ENCODE measurements at regions not wholly inside any gene's neighbourhood (a gene's known extent, or its start where the extent isn't known, plus 50 kb on each side); places are given as distances from the start of the nearest gene placed in this dataset.
"Not testable (repeated sequence)": the region's sequence is repeated elsewhere in the genome, so short reads cannot be mapped to it uniquely, and the experiment has no call there.

- DNase-seq (ENCODE audit: low spot score) = not testable (repeated sequence)
These were observed 85.7 kb downstream of the POTEM start for GRCh38 chr14:19052977-19053376.

DNA sequence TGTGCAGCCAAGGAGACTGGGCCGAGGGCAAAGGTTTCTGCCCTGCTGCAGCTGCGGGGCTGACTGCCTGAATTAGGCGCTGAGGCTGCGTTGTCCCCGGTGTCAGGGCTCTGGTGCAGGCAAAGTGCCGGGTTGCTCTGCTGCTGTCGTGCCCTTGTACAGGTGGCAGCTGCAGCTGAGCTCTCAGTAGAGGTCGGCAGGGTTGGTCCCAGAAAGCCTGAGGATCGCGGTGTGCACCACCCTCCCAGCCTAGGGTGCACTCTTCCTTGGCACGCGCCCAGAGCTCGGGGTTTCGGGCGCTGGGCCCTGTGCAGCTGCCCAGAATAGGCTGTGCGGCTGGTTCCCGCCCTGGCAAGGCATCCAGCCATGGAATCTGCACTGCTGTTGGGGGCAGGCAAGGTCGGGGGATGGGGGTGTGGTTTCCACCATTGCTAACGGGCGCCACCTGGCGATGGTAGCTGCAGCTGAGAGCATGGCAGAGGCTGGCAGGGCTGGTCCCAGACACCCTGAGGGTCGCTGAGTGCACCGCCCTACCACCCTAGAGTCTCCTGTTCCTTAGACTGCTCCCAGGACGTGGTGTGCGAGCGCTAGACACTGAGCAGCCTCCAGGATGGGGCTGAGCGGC is 86.3 kb downstream of the POTEM start:
- DNase-seq (ENCODE audit: low spot score) = not testable (repeated sequence)

GRCh38 chr14:19054108-19054721 is 87.0 kb downstream of the POTEM start:
- DNase-seq (ENCODE audit: low spot score) = not testable (repeated sequence)

GRCh38 chr14:19054934-19055333 is 87.7 kb downstream of the POTEM start:
- not testable (repeated sequence) for DNase-seq (ENCODE audit: low spot score)

DNA sequence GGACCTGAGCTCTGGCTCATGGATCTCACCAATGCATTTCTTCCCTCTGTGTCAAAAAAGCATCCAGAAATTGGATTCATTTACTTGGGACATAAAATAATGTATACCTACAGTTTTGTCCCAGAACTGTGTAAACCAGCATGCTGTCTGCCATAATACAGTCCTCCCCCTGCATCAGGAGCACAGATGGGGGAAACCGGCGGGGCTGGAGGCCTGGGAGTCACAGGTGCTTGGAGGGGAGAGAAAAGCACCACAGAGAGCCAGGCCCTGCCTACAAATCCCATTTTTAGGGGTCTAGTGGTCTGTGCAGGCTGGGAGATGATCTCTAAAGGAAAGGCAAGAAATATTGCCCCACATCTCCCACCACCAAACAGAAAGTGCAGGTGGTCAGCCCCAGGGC is 91.8 kb downstream of the POTEM start:
- DNase-seq (ENCODE audit: low spot score) = not testable (repeated sequence)

GRCh38 chr14:19061689-19062450 is 94.6 kb downstream of the POTEM start:
- DNase-seq (ENCODE audit: low spot score) = not testable (repeated sequence)

GRCh38 chr14:19068957-19069356 is 101.7 kb downstream of the POTEM start:
- DNase-seq (ENCODE audit: low spot score) = not testable (repeated sequence)

DNA sequence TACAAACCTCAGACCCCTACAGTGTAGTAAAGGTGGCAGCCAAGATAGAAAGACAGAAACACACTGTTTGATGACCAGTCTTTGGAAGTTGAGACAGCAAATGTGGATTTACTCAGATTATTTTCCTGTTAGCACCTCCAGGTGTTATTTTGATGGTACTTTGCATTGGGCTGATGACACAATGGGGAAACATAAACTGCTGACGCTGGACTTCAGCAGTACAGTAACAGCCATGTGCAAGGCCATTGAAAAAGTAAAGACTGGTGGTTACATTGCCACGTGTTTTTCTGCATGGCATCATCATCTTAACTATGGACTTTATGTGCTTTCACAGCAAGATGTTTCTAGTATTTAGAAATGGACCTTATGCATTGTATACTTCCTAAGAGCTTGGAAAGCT is 105.3 kb downstream of the POTEM start:
- DNase-seq (ENCODE audit: low spot score) = not testable (repeated sequence)

DNA sequence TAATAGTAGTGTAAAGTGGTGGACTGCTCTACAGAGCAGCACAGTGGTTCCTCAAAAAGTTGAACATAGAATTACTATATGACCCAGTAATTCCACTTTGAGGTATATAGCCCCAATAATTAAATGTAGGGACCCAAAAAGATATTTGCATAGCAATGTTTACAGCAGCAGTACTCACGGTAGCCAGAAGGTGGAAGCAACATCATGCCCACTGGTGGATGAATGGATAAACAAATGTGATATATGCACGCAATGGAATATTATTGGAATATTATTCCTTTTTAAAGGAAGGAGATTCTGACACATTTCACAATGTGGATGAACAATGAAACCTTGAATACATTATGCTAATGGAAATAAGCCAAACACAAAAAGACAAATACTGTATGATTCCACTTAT is 121.4 kb downstream of the POTEM start:
- DNase-seq (ENCODE audit: low spot score) = not testable (repeated sequence)

GRCh38 chr14:19093227-19093626 is 126.0 kb downstream of the POTEM start:
- DNase-seq (ENCODE audit: low spot score) = not testable (repeated sequence)

- not testable (repeated sequence) for DNase-seq (ENCODE audit: low spot score)
These were observed 127.5 kb downstream of the POTEM start for GRCh38 chr14:19094731-19095130.

GRCh38 chr14:19095167-19095566 is 127.9 kb downstream of the POTEM start:
- DNase-seq (ENCODE audit: low spot score) = not testable (repeated sequence)

GRCh38 chr14:19096467-19096866 is 129.2 kb downstream of the POTEM start:
- not testable (repeated sequence) for DNase-seq (ENCODE audit: low spot score)

- DNase-seq (ENCODE audit: low spot score) = not testable (repeated sequence)
These were observed 129.6 kb downstream of the POTEM start for GRCh38 chr14:19096876-19097275.

- not testable (repeated sequence) for DNase-seq (ENCODE audit: low spot score)
These were observed 130.1 kb downstream of the POTEM start for GRCh38 chr14:19097306-19097705.

GRCh38 chr14:19097750-19098149 is 130.5 kb downstream of the POTEM start:
- DNase-seq (ENCODE audit: low spot score) = not testable (repeated sequence)

DNA sequence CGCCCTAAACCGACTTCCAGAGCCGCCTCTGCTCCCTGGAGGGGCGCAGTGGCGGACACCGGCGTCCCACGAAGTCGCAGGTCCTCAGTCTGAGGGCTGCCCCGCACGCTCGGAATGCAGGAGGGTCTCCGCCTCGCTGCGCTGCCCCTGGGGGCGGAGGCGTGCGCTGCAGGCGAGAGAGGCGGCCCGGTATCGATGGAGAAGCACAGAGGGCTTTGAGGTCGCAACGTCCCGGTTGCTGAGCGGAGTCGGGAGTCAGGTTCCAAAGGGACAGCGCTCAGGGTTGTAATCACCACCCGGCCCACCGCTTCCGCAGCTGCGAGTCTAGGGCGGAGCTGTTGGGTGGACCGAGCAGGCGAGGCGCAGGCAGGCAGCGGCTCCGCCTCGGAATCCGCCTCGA is 131.0 kb downstream of the POTEM start:
- DNase-seq (ENCODE audit: low spot score) = not testable (repeated sequence)

DNA sequence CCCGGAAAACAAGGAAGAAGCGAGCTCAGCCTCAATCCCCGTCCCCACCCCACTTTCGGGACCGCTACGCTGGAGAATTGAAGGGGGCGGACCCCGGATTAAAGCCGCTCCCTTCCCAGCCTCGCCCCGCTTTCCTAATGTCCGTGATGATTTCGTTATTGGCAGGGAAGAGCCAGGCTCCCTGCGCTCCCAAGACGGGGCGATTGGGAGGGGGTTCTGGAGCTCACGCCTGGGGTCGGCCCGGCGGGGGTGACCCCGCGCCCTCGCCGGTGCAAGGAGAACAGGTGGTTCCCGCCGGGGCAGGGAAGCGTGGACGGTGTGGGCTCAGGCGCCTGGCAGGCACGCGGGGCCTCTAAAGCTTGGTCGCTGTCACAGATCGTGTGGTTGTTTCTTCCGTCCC is 131.5 kb downstream of the POTEM start:
- not testable (repeated sequence) for DNase-seq (ENCODE audit: low spot score)

DNA sequence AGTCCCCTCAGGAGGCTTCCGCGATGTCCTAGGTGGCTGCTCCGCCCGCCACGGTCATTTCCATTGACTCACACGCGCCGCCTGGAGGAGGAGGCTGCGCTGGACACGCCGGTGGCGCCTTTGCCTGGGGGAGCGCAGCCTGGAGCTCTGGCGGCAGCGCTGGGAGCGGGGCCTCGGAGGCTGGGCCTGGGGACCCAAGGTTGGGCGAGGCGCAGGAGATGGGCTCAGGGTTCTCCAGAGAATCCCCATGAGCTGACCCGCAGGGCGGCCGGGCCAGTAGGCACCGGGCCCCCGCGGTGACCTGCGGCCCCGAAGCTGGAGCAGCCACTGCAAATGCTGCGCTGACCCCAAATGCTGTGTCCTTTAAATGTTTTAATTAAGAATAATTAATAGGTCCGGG is 132.1 kb downstream of the POTEM start:
- DNase-seq (ENCODE audit: low spot score) = not testable (repeated sequence)

GRCh38 chr14:19099939-19100338 is 132.7 kb downstream of the POTEM start:
- DNase-seq (ENCODE audit: low spot score) = not testable (repeated sequence)

DNA sequence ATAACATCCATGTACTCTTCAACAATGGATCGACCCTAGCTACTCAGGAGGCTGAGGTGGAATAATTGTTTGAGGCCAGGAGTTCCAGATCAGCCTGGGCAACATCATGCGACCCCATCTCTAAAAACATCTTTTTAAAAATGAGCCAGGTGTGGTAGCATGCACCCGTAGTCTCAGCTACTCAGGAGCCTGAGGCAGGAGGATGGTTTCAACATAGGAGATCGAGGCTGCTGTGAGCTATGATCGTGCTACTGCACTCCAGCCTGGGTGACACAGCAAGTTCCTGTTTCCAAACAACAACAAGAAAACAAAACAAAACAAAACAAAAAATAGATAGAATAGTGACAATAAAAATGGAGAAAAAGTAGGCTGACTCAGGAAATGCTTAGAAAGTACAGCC is 138.3 kb downstream of the POTEM start:
- not testable (repeated sequence) for DNase-seq (ENCODE audit: low spot score)

DNA sequence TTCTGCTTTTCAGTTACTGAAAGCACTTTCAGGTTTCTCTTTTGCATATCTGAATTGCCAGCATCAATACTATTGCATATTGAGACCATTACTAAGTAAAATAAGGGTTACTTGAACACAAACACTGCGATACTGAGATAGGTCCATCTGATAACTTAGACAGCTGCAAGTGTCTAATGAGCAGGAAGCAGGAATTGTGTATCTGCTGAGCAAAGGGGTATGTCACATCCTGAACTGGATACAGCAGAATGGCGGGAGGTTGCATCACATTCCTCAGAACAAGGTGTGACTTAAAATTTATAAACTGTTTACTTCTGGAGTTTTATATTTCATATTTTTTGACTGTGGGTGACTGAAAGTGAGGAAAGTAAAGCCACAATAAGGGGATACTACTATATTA is 142.7 kb downstream of the POTEM start:
- DNase-seq (ENCODE audit: low spot score) = not testable (repeated sequence)

DNA sequence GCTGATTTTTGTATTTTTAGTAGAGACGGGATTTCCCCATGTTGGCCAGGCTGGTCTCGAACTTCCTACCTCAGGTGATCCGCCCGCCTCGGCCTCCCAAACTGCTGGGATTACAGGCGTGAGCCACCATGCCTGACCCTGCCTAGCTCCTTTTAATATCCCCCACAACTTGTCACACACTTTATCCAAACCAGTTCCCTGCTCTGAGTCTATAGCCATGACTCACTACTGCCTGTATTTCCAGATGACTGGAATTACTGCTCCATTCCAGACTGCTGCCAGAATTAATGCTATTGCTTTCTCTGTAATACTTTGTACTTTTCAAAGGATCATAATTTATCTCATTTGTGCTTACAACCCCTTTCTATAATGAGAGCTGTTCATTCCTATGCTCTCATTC is 153.1 kb downstream of the POTEM start:
- not testable (repeated sequence) for DNase-seq (ENCODE audit: low spot score)

All from SW480 (cell line).